ENCODE measurements at regions not wholly inside any gene's neighbourhood (a gene's known extent, or its start where the extent isn't known, plus 50 kb on each side); places are given as distances from the start of the nearest gene placed in this dataset.

GRCh38 chr10:111506266-111507034, 429.6 kb downstream of the ADRA2A start:
- TF ChIP-seq, protein P1, sequence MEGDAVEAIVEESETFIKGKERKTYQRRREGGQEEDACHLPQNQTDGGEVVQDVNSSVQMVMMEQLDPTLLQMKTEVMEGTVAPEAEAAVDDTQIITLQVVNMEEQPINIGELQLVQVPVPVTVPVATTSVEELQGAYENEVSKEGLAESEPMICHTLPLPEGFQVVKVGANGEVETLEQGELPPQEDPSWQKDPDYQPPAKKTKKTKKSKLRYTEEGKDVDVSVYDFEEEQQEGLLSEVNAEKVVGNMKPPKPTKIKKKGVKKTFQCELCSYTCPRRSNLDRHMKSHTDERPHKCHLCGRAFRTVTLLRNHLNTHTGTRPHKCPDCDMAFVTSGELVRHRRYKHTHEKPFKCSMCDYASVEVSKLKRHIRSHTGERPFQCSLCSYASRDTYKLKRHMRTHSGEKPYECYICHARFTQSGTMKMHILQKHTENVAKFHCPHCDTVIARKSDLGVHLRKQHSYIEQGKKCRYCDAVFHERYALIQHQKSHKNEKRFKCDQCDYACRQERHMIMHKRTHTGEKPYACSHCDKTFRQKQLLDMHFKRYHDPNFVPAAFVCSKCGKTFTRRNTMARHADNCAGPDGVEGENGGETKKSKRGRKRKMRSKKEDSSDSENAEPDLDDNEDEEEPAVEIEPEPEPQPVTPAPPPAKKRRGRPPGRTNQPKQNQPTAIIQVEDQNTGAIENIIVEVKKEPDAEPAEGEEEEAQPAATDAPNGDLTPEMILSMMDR (IDR thresholded peaks at IDR 0.05): no peak
- TF ChIP-seq POLR2A (IDR thresholded peaks at IDR 0.05): no peak
- no peak for TF ChIP-seq POLR2AphosphoS5 (IDR thresholded peaks at IDR 0.05)
- TF ChIP-seq EP300 (IDR thresholded peaks at IDR 0.05): no peak

Data from upper lobe of left lung (tissue), 4 donors.